ENCODE measurements at regions not wholly inside any gene's neighbourhood (a gene's known extent, or its start where the extent isn't known, plus 50 kb on each side); places are given as distances from the start of the nearest gene placed in this dataset.
A peak's percentile ranks its signal among the peaks of the same experiment; 100 is the strongest.

DNA sequence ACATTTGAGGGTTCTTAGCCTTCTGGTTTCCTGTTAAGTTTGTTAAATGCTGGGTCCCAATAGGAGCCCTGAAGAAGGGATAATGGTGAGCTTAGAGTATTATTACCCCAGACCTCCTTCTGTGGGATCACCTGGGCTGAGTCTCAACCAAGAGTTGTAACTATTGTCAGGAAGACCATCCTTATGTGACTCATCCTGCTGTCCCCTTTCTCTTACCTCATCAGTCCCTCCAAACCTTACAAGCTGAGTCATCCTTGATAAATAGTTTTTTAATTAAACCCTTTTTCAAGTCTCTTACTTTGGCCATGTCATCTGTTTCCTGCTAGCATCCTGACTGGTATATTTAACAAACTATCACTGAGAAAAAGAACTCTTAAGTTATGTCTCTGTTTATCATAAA lies 502.8 kb downstream of the LRRC70 start:
- TF ChIP-seq POLR2A (IDR thresholded peaks at IDR 0.05): no peak
- TF ChIP-seq, protein P1, sequence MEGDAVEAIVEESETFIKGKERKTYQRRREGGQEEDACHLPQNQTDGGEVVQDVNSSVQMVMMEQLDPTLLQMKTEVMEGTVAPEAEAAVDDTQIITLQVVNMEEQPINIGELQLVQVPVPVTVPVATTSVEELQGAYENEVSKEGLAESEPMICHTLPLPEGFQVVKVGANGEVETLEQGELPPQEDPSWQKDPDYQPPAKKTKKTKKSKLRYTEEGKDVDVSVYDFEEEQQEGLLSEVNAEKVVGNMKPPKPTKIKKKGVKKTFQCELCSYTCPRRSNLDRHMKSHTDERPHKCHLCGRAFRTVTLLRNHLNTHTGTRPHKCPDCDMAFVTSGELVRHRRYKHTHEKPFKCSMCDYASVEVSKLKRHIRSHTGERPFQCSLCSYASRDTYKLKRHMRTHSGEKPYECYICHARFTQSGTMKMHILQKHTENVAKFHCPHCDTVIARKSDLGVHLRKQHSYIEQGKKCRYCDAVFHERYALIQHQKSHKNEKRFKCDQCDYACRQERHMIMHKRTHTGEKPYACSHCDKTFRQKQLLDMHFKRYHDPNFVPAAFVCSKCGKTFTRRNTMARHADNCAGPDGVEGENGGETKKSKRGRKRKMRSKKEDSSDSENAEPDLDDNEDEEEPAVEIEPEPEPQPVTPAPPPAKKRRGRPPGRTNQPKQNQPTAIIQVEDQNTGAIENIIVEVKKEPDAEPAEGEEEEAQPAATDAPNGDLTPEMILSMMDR (IDR thresholded peaks at IDR 0.05): no peak
- no peak overlapping the region for H3K27ac ChIP-seq
- H3K4me3 ChIP-seq: no peak overlapping the region
- DNase-seq: no peak
- no peaks in the 10 kb centered on the region for H3K36me3 ChIP-seq (replicated peaks in 1 of 2; ENCODE audit: insufficient read depth in 1 of 2, low read depth in 2 of 2)
- H3K4me1 ChIP-seq: no peaks in the 10 kb centered on the region
- H3K9me3 ChIP-seq: no peaks in the 10 kb centered on the region
- H3K27me3 ChIP-seq: no peaks in the 10 kb centered on the region
- intact Hi-C loops (cut with DNase I): no loop called here
- ATAC-seq: no peak

DNA sequence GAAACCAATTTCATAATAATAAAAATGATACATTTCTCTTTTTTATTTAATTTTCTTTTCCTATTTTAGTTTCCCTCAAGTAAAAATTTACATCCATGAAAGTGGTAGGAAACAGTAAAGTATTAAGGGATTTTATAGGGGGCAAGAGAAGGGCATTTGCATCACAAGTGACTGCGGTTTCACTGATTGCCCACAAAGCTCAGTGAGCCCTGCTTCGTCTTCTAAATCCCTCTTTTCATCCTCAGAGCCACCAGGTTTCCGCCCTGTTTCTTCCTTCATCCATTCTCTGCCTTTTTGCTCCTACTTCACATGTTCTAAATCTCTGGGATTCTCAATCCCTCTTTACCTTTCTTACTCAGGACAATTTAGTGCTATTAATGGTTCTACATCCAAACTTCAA lies 491.4 kb downstream of the LRRC70 start:
- H3K4me3 ChIP-seq: no peak overlapping the region
- 68 to 74% methylated on average over 3 of the region's 3 CpGs for WGBS, 2 donors

DNA sequence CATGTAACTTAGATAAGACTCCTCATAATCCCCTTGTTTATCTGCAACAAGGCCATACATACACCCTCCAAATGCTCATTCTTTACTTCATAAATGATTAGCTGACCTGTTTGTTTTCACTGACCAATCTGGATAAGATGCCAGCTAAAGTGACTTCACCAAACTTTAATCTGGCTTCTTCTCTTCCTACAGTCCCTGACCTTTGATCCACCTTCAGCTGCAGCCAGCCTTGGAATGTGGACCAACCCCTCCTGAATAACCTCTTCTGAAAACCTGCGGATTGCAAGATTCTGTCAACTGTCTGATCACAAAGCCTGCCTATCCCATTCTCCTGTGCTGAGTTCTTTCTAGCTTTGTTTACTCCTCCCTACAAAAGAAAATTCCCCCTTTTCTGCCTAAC lies 476.8 kb downstream of the LRRC70 start:
- peak in 3 of 4 donors; percentile 15 to 16 (median 16) for DNase-seq

More for the DNA sequence above, 491.4 kb downstream of the LRRC70 start:
- DNase-seq (no peak), ATAC-seq (no peak)
- Histone ChIP-seq H3K36me3 (replicated peaks in 1 of 2; ENCODE audit: insufficient read depth in 1 of 2, low read depth in 2 of 2) (no peaks in the 10 kb centered on the region), H3K27me3 (no peaks in the 10 kb centered on the region), H3K9me3 (no peaks in the 10 kb centered on the region), H3K27ac (no peak overlapping the region), H3K4me1 (no peaks in the 10 kb centered on the region)
- TF ChIP-seq POLR2A (IDR thresholded peaks at IDR 0.05): no peak
- TF ChIP-seq, protein P1 (IDR thresholded peaks at IDR 0.05): no peak
- intact Hi-C loops (cut with DNase I): no loop called here

DNA sequence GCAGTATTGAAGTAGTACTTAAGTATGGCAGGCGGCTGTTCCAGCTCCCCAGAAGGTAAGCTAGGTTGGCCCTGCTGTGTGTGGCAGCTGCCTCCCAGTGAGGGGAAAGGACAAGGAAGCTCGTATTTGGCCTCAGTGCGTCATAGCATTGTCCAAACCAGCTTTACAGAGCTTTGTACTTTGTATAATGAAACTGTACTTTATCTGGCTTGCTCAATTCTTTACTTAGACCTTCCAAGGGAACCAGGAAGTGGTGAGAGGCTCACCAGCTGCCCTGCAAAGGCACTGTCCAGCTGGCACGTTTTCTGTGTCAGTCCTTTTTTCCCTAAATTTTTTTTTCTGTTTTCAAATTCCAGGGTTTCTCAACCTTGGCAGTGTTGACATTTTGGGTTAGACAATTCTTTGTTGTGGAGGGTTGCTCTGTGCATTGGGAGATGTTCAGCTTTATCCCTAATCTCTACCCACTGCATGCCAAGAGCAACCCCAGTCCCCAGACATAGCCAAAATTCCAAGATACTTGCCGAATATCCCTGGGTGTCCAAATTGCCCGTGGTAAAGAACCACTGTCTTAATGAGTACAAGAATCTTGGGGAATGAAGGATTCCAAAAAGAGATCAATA lies 474.5 kb downstream of the LRRC70 start:
- DNase-seq (peak; percentile 47 to 86 (median 74)), ATAC-seq (peak; percentile 97)
- no peaks in the 10 kb centered on the region for H3K36me3 ChIP-seq (replicated peaks in 1 of 2; ENCODE audit: insufficient read depth in 1 of 2, low read depth in 2 of 2)
- TF ChIP-seq, protein P1 (IDR thresholded peaks at IDR 0.05): no peak
- TF ChIP-seq POLR2A (IDR thresholded peaks at IDR 0.05): peak in 1 of 3 donors; percentile 26
- intact Hi-C loops (cut with DNase I): no loop called here
- H3K4me1 ChIP-seq: peaks cover 15% of the 10 kb centered on the region
- peak overlapping the region in 3 of 4 donors; percentile 60 to 76 (median 68) for H3K27ac ChIP-seq
- no peaks in the 10 kb centered on the region for H3K27me3 ChIP-seq
- no peaks in the 10 kb centered on the region for H3K9me3 ChIP-seq
- WGBS, 2 donors: 32 to 40% methylated on average over 6 of the region's 6 CpGs
- H3K4me3 ChIP-seq: no peak overlapping the region

More for the DNA sequence above, 476.8 kb downstream of the LRRC70 start:
- ATAC-seq: peak; percentile 38
- Histone ChIP-seq H3K36me3 (replicated peaks in 1 of 2; ENCODE audit: insufficient read depth in 1 of 2, low read depth in 2 of 2) (no peaks in the 10 kb centered on the region), H3K27ac (peak overlapping the region in 1 of 4 donors; percentile 25), H3K4me1 (peaks cover 15% of the 10 kb centered on the region), H3K27me3 (no peaks in the 10 kb centered on the region), H3K4me3 (no peak overlapping the region), H3K9me3 (no peaks in the 10 kb centered on the region)
- 24 to 26% methylated on average over 1 of the region's 1 CpG for WGBS, 2 donors
- TF ChIP-seq POLR2A (IDR thresholded peaks at IDR 0.05): no peak
- TF ChIP-seq, protein P1 (IDR thresholded peaks at IDR 0.05): no peak
- intact Hi-C loops (cut with DNase I): no loop called here

DNA sequence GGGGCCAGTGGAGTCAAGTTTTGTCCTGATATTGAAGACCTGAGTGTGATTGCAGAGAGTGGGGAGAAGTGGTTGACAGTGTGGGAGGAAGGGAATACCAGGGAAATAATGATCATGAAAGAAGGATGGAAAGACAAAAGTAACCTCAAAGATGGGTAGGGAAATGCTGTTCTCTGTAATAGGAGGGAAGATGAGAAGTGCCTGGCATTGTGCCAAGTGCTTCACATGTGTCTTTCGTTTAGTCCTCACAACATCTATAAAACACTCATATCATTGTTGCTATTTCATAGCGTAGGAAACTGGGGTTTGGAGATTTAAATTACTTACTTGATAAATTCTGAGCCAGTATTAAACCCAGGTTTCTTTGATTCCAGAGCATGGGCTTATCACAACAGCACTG lies 472.3 kb downstream of the LRRC70 start:
- H3K4me3 ChIP-seq: no peak overlapping the region
- whole genome bisulfite sequencing, 2 donors: 85 to 87% methylated on average over 2 of the region's 2 CpGs

More for the DNA sequence above, 472.3 kb downstream of the LRRC70 start:
- H3K27ac ChIP-seq: no peak overlapping the region
- intact Hi-C loops (cut with DNase I): no loop called here
- H3K36me3 ChIP-seq (replicated peaks in 1 of 2; ENCODE audit: insufficient read depth in 1 of 2, low read depth in 2 of 2): no peaks in the 10 kb centered on the region
- DNase-seq: peak in 1 of 4 donors; percentile 5
- no peaks in the 10 kb centered on the region for H3K27me3 ChIP-seq
- TF ChIP-seq, protein P1 (IDR thresholded peaks at IDR 0.05): no peak
- no peak for TF ChIP-seq POLR2A (IDR thresholded peaks at IDR 0.05)
- no peak for ATAC-seq
- no peaks in the 10 kb centered on the region for H3K9me3 ChIP-seq
- H3K4me1 ChIP-seq: peaks cover 15% of the 10 kb centered on the region
